GM18870 (cell line): ENCODE measurements at regions not wholly inside any gene's neighbourhood (a gene's known extent, or its start where the extent isn't known, plus 50 kb on each side); places are given as distances from the start of the nearest gene placed in this dataset.
"Not testable (repeated sequence)": the region's sequence is repeated elsewhere in the genome, so short reads cannot be mapped to it uniquely, and the experiment has no call there.

Source experiments
- ATAC-seq: cut with Tn5 transposase; IDR thresholded peaks from one replicate; pipeline ENCODE4 v1.9.1; 2021; ENCODE audit warnings: moderate library complexity; ENCODE audit not compliant: unreplicated experiment

DNA sequence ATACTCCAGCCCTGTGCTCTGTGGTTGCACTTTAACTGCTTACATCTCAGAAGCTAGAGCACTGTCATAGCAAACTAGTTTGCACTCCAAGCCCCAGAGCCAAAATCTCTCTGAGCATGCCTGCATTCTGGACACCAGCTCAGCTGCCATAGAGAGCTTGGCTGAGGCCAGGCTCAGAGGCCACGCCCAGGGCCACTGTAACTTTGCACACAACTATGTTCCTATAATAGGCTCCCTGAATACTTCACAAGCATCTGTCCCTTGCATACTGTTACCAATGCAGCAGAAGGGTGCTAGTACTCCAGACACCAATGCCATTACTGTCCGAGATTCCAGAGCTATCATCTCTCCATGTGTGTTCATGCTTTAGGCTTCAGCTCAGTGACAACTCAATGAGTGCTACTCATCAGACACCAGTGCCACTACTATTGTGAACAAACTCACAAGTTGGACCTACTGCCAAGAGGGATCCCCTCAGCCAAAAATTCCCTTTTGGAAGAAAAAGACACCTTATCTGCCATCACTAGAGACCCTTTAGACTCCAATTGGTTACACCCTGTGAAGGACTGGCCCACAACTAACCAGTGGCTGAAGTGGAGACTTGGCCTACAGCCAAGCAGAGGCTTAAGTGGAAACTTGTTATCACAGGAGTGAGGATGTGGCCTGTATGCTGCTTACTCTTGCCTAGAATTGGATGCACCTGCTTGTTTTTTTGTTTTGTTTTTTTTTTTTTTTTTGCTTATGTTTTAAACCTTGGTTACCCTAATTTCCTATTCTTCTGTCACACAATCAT, 211.6 kb upstream of the MAGI2 start:
- ATAC-seq = no peak

GRCh38 chr7:79658304-79658703, 204.8 kb upstream of the MAGI2 start:
- no peak for ATAC-seq

DNA sequence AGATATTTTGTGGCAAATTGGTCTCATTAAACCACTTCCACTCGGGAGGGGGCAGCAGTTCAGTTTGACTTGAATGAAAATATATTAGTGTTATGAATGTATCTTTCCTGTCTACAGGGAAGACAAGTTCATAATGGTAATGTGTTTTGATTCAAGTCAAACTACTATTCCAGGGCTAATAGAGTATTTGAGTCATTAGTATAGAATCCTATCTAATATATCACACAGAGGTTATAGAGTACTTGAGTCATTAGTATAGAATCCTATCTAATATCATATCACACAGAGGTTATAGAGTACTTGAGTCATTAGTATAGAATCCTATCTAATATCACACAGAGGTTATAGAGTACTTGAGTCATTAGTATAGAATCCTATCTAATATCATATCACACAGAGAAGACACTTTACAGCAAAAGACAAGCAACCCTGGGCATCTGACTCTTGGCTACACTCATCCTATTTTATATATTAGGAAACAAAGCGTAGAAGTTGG, 199.7 kb upstream of the MAGI2 start:
- no peak for ATAC-seq

DNA sequence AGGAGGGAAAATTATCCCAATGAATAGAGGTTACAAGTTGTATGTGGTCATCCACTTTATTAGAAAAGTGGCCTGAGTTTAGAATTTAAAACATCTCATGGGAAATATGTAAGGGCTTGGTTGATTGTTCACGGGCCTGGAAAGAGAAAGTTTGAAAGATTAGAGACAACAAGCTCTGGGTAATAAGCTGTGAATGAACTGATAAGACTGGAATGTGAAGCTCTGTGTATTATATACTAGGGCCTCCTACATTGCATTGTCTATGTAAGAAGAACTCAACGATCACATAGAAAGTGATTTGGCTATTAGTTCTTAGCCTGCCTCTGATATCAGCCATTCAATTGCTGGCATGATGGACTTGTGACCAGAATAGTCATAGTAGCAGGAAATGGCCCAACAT, 199.2 kb upstream of the MAGI2 start:
- ATAC-seq = no peak

DNA sequence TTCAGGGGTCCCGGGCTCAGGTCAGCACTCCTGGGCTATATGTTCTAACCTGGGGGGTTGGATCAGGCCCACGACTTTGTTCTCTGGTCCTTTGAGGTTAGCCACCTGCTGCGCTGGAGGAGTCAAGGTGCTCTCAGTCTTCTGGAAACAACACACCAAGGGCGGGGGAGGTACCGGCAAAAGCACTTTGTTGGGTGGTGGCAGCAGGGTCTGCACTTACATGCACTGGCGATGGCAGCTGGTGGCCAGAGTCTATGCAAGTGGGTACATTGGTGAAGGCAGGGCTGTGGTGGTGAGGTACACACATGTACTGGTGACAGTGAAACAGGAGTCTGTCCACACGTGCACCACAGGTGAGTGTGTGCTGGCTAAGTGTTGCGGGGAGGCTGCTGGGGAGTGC, 194.2 kb upstream of the MAGI2 start:
- ATAC-seq = no peak

DNA sequence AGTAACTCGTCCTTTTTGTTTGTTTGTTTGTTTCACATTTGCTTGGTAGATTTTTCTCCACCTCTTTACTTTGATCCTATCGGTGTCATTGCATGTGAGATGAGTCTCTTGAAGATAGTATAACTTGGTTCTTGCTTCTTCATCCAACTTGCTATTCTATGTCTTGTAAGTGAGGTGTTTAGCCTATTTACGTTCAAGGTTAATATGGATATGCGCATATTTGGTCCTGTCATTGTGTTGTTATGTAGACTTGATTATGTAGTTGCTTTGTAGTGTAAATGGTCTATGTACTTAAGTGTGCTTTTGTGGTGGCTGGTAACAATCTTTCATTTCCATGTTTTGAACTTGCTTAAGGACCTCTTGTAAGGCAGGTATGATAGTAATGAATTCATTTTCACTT, 192.8 kb upstream of the MAGI2 start:
- no peak for ATAC-seq

- no peak for ATAC-seq
Measured at GRCh38 chr7:79636849-79637248, 183.4 kb upstream of the MAGI2 start.

- ATAC-seq = not testable (repeated sequence)
Measured at GRCh38 chr7:79625921-79626320, 172.5 kb upstream of the MAGI2 start.

DNA sequence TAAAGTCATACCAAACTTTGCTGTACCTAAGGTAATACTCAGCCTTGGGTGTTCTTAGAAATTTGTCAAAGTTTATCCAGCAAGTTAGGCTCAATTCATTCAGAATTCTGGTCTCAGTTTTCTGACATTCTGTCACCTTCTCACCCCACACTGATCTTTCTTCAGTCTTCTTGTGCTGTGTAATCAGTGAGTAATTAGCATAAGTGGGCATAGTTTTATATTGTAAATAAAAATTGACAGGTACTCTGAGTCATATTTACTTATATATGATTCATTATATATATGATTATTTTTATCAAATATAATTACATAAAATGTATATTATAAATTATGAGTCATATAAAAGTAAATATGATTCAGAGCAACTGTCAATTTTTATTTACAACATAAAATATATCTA, 170.9 kb upstream of the MAGI2 start:
- ATAC-seq = no peak

GRCh38 chr7:79622781-79623180, 169.3 kb upstream of the MAGI2 start:
- no peak for ATAC-seq

DNA sequence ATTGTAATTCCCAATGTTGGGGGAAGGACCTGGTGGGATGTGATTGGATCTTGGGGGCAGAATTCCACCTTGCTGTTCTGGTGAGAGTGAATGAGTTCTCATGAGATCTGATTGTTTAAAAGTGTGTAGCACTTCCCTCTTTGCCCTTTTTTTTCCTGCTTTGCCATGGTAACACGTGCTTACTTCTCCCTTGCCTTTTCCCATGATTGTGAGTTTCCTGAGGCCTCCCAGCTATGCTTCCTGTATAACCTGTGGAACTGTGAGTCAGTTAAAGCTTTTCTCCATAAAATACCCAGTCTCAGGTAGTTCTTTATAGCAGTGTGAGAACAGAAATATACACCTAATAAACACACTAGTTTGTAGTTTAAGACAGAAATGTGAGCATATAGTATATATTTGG, 166.8 kb upstream of the MAGI2 start:
- no peak for ATAC-seq

- no peak for ATAC-seq
Measured at GRCh38 chr7:79619216-79619615, 165.7 kb upstream of the MAGI2 start.

DNA sequence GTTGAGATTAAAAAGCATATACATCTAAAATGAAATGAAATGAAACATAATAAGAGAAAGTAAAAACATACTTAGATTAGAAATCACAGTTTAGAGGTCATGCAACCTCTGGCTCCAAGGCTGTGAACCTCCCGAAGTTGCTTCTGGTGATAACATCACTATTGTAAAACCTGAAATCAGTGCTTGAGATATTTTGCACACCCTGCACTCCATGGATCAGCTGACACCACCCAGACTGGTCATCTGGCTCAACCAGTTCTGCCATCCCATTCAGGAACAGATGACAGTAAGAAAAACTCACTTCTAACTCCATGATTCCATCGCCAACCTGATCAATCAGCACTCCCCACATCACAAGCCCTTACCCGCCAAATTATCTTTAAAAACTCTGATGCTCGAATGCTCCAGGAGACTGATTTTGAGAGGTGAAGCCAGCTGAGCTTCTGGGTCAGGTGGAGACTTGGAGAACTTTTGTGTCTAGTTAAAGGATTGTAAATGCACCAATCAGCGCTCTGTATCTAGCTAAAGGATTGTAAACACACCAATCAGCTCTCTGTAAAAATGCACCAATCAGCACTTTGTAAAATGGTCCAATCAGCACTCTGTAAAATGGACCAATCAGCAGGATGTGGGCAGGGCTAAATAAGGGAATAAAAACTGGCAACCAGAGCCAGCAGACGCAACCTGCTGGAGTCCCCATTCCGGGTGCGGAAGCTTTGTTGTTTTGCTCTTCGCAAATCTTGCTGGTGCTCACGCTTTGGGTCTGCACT, 162.6 kb upstream of the MAGI2 start:
- ATAC-seq = no peak

- ATAC-seq = no peak
Measured at GRCh38 chr7:79615466-79615865, 162.0 kb upstream of the MAGI2 start.

DNA sequence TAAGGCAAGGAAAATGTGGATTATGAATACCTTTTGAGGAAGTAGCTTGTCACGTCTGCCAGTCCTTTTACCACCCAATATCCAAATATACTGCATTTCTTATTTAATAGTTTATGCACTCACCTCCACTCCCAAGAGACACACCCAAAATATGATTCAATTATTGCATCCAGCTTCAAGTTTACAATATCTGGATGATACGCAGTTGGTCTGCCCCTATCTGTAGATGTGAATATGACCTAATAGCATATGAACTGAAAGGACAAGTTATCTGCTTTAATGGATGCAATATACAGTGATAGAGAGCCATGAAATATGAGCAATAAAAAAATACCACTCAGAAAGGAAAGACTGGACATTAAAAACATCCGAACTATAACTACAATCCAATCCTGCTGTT, 159.4 kb upstream of the MAGI2 start:
- no peak for ATAC-seq

DNA sequence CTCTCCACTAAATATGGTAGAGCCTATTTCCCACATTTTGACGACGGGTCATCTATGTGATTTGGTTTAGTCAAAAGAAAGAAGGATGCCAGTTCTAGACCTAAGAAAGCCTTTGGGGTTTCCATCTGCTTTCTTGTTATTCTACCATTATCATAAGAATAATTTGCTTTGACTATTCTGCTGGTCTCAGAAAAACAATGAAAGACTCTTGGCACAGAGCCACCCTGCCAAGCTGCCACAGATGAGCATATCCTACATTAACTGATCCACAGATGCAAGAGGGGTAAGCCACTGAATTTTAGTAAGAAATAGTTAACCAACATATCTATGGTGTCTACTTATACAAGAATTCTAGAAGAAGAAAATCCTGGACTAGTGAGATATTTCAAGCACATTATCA, 158.6 kb upstream of the MAGI2 start:
- no peak for ATAC-seq

DNA sequence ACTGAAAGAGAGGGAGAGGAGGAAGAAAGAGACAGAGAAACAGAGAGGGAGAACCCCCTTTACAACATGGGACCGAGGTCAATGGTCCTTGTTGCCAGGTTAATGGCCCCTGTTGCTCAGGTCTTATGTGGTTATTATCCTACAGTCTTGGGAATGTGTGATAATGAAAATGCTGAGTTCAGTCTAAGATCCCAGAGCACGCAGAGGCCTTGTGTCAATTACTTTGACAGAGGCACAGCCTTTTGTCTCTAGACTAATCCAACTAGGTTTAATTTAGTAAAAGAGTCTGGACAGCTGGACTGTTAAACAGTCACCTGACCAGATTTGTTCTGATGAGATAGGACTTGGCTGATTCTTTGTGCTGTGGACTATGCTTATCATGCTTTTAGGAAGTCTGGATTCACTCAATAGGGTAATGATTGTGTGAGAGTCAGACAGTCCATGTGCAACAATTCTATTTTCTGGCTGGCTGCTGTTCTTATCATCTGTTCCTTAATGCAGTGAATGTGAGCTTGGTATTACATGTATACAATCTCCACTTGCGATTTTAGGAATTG, 157.4 kb upstream of the MAGI2 start:
- no peak for ATAC-seq

DNA sequence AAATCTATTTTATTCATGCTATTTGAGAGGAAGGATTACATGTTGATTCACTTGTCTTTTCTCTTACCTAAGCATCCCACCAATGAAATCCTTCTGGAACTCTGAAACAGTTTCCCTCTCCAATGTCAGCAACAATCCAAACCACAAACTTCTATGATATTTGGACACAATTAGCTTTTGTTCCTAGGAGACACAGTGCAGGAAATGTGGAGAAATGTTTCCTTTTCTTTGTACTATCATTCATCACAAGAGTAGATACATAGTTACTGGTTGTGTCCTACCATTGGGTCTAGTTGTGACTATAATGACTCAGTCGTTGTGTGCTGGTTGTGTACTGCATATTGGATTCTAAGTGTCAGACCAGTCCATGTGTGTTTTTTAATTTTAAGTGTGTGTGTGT, 156.8 kb upstream of the MAGI2 start:
- ATAC-seq = no peak

DNA sequence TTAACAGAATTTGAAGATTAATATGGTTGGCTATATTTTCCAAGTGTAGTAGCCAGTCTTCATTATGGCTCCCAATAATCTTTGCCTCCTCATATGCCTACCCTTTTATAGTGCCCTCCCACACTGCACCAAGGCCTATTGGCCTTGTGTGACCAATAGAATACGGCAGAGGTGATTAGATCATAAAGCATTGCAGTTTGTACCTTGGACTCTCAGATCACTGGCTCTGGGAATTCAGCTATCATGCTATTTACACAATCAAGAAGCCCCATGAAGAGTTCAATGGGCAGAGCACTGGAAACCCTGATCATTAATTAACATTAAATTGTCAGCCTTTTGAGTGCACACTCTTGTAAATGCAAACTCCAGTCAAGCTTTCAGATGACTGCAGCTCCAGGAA, 154.5 kb upstream of the MAGI2 start:
- ATAC-seq = no peak

- no peak for ATAC-seq
Measured at GRCh38 chr7:79604841-79605240, 151.4 kb upstream of the MAGI2 start.

GRCh38 chr7:79598351-79598750, 144.9 kb upstream of the MAGI2 start:
- no peak for ATAC-seq

GRCh38 chr7:79594671-79595070, 141.2 kb upstream of the MAGI2 start:
- not testable (repeated sequence) for ATAC-seq
